Amniotic stem cell (primary cell): ENCODE measurements at regions not wholly inside any gene's neighbourhood (a gene's known extent, or its start where the extent isn't known, plus 50 kb on each side); places are given as distances from the start of the nearest gene placed in this dataset.

Source experiments
- DNase-seq: peaks from one replicate; lab custom pipeline; 2025; lab: John Stamatoyannopoulos, UW

DNA sequence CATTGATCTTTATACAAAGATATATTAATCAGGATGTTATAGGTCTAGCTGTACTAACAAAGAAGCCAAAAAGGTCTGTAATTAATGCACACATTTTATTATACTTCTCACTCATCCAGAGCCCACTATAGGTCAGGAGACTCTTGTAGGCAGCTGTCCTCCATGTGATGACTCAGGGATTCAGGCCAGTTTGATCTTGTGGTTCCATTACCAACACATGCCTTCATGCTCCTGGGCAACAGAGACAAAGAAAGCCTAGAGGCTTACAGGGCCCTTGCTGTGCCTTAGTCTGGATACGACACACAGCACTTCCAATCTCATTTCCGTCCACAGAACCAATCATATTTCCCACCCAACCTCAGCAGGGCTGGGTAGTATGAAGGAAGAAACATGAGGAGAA lies 150.3 kb upstream of the NCAM1 start:
- DNase-seq = no peak

DNA sequence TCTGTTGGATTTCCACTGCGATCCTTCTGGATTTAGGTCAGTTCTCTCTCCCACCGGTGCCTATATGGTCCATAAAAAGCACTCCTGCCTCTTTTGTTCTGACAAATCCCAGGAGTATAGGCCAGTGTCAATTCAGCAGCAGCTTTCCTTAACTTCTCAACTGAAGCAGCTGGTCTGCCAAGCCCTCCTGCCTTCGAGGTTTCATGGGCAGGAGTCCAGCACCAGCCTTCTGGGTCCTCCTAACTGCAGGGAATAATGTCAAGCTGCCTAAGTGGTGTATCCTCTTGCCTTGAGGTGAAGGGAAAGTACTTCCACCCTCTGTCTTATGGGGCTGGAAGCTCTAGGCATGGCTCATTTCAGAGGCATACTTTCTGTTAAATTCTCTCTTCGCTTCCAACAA lies 149.4 kb upstream of the NCAM1 start:
- DNase-seq = no peak

DNA sequence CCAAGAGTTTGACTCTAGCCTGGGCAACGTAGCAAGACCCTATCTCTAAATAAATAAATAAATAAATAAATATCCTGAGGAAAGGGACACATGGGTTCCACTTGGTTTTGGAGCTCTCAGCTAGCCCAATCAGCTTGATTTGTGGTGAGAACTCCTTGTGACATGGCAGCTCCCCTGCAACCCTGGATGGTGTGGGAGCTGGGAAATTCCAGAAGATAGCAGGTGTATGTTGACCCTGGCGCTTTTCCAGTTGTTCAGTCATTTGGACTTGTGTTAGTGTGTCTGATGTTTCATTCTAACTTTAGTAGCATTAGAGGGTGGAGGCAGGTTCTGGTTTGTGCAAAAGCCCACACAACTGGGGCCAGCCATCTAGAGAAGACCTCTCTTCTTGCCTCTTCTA lies 148.5 kb upstream of the NCAM1 start:
- no peak for DNase-seq

DNA sequence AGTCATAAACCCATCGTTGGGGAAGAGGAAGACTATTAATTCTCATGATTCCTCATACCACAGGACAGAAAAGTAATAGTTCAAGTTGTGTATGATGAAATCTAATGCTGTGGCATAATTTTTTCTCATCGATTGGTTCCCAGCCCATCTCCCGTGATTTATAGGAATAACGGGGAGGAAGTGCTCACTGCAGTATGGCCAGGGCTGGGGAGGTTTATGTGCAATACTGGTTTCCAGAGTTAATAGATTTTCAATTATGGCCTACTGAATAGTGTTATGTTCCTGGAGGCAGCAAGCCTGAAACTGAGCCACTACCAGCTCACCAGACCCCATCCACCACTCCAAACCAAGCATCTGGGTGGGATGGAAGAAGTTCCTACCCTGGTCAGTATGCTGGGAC lies 147.1 kb upstream of the NCAM1 start:
- no peak for DNase-seq

DNA sequence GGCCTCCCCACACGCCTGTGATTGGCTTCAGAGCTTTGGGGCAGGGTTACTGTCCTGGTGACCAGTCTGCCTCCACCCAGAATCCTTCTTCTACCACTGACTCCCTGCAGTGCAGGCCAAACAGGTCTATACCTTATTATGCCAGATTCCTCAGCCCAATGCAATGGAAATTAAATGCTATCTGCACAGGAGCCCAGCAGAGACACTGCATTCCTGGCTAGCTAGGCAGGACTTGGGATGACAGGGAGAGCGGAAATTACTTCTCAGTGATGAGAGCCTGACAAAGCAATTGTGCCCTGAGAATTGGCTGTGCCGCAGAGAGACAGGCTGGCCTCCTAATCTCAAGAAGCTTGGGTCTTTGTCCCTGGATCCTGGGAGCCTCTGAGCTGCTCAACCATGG lies 143.8 kb upstream of the NCAM1 start:
- DNase-seq = no peak

DNA sequence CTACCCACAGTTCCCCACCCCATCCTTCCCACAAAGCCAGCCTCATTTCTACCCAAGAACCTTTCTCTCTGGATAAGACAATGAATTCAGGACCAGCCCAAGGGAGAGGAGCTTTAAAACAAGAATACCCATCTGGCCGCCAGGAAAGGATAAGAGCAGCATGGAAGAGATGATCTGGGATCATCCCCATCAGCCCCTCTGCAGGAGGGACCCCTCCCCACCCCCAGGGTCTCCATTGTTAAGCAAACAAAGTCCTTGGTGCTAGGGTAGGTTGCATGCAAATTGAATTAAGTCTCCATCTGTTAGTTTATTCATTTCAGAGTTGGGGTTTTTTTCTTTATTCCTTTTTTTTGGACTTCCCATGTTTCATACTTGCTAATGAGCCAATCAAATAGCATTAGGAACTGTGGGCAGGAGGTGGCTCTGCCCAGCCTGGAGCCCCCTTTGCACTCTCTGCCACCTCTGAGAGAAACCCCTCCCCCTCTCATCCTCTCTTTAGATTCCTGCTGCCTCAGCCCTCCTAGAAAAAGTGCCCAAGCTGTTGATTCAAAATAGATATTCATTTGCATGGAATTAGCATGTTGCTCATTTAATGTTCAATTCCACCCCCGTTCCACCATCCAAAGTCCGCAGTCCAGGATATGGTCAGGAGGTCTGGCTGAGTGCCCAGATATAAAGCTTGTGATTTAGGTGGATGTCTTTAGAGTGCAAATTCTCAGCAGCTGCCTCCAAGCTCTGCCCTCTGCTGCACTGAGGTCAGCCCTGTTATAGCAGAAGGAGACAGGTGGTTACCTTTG lies 138.5 kb upstream of the NCAM1 start:
- no peak for DNase-seq

DNA sequence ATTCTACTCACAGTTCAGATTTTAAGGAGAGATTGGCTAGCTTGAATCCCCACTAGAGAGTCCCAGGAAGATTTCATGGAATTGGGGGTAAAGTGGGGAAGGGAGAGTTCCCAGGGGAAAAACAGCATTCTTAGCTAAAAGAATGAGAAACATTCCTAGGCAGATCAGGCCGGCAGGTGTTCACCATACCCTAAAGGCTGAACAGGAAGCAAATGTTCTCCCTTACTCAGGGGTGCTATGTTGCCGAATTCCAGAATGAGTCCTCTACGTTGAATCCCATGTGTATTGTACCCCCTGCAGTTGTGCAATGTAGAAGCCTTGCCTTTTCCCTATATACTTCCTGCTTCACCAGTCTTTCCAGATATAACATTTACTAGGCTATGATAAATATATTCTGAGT lies 135.2 kb upstream of the NCAM1 start:
- DNase-seq = no peak

DNA sequence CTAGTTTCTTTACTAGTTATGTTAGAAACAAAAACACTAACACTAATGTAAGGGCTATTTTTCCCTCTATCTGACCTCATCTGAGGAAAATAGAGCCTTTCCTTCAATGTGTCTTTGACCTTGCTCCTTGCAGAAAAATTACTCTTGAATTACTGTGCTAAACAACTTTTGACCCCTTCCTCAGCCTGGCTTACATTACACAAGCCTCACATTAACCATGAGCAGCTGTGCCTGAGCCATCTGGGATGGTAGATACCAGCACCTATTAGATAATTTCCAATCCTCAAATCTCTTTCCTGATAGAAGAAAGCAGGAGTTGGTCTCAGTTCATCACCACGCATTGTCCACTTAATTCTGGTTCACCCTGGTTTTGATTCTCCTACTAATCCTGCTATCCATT lies 134.4 kb upstream of the NCAM1 start:
- DNase-seq = no peak

DNA sequence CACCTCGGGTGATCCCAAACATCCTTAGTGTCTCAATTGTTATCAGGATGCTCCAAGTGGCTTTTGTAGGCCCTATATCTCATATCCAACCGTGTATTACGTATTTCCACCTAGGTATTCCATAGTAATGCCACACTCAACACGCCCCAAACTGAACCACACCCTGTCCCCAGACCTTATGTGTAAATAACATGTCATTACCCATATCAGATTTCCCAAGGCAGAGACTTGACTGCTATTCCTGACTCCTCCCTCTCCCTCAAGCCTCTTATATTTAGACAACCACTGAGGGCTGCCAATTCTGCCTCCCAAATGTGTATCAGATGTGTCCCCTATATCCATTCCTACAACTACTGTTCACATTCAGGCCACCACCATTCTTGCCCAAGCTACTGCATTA lies 132.8 kb upstream of the NCAM1 start:
- DNase-seq = no peak

DNA sequence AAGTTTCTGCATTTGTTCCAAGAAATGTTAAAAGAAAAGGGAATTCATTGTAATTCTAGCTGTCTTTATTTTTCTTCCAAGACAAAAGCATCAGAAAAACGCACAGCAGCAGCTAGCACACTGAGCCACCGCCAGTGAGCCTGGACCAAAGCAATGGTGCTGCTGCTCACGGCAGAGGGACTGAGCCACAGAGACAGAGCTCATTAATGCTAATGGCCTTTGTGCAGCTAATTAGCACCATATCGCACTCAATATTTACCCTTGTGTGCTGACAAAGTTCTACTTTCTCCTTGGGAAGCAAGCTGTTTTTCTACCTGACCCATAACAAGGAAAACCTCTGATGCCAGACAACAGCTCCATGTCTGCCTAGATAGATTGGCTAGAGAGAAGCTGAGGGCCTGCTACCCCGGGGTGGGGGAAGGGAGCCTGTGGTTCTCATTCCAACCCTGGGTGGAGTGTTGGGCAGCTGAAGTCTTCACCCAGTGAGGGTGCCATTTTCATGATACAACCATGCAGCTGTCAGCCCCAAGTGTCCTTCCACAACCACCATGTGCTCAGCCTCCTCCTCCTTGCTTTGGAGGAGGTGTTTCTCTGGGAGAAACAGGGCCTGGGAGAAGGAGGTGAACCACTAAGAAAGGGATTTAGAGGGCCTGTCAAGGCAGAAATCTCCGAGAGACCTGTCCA lies 131.1 kb upstream of the NCAM1 start:
- no peak for DNase-seq

DNA sequence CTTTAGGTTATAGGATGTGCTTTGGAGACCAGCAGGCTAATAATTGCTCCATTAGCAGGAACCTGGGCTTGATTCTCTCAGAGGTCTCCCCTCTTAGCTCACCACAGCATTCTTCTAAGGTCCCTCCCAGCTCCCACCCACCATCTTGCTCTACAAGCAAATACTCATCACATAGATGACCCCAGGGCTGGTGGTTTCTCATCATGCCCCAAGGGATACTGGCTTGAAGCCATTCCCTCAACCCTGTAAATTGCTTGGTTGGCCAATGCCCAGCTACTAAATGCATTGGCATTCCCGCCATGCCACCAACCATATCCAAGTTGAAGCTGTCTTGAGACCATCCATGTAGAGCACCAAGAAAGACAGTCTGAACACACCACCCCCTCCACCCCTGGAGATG lies 130.2 kb upstream of the NCAM1 start:
- DNase-seq = no peak

DNA sequence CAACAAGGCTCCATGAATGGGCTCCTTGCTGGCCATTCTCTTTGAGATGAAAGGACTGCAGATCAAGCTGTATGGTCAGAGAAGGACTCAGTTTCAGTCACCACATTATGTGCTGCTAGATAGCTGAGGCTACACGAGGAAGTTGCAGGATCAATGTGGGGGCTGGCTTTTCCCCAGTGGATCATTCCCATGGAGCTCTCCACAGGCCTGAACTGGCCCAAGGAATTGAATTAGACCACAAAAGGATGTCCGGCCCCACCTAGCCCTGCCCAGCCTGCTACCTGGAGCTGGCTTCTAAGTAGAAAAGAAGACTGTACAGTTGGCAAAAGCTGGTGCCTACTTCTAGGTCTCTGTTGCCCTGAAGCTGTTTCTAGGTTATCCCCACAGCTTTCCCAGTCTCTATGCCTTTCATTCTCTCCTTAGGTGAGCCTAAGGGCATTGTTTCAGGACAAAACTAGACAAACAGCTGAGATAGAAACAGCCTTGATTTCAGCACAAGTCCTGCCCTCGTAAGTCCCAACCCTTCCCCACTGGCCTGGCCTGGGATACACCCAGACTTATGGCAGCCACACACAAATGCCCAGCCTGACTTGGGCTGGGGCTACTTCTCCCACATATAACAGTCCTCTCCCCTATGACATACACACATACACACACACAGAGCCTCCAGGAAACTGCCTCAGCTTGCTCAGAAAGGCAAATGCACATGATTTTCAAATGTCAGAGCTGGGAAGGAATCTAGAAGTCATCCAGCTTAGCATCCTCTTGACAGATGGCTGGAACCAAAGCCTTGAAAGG lies 129.1 kb upstream of the NCAM1 start:
- no peak for DNase-seq

DNA sequence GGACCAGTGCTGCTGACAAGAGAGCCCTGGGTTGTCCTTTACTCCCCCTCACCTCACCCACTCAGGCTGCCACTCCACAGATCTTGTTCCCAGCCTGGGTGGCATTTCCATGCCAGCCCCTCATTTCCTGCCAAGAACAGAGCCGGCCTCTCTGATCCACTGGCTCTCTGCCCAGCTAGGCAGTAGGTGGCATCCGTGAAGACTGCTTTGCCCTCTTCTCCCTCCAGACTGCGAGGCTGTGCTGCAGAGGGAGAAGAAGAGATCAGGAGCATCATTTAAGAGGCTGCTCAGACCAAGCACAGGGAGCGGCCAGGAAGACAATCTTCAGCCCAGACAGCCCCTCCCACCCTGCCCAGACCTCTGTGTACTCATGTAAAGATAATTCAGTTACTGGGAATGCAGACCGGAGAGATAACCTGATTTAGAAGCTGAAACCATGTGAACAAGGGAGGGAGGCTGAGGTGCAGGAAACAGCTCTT lies 126.9 kb upstream of the NCAM1 start:
- no peak for DNase-seq

DNA sequence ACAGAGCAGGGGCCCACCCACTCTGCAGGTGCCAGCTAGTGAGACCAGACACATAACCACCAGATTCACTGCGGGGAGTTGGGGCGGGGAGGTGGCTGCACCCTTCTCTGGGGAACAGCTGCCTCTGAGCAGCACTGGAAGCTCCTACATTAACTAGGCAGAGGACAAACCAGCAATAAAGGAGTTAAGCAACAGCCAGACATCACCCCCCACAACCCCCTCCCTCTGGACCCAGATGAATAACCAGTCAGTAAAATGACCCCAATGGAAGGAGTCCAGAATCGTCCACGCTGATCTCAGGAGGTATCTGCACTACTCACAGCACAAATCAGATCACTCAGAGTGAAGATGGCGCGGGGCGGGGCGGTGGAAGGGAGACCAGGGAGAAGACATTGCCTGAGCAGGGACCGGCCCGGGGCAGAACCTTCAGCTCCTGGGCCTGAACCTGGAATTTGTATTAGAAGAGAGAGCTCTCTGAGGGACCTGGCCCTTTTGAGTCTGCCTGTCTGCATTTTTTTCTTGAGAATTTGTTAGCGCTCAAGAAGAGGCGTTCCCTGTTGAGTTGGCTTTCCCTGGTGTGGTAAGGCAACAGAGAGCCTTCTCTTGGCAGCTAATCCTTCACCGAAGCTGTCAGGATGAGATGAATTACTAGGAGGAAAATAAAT lies 125.5 kb upstream of the NCAM1 start:
- DNase-seq = no peak

DNA sequence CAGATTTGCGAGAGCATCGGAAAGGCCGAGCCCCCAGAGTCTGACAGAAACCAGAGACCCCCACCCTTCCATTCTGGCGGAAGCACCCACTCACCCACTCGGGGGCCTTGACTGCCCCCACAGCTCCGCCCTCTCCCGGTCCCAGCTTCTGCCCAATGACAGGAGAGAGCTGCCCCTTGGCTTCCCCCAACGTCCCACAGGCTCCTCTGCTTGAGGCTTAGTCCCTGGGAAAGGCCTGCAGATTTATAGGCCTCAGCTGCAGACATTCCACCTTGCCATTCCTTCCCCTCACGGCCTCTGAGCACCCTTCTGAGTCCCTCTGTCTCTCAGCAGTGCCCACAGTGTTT lies 125.0 kb upstream of the NCAM1 start:
- DNase-seq = no peak

DNA sequence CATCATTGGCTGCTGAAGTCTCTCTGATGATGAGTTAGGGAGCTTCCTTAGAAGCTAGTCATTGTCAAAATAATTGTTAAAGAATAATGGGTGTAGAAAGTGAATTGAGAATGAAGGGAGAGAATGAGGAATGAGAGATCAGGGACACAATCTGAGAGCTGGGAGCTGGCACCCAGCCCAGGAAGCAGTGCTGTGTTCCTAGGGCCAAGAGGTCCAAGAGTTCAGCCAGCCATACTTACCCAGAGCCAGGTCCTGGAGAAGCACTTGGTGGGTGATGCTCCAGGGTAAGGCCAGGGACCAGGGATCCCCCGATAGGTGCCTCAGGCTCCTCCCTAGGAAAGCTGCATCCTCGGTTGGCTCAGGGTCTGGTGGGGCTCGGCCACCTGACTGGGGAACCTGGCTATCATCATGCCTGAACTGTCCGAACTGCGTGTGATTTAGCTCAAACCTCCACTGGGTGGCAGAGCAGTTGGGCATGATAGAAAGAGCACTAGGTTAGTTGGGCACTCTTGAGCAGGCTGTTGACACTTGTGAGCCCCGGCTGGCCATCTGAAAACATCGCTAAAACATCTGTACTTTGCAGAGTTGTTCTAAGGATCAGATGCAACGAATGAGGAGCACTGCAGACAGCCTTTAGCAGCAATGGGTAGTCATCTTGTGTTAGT lies 123.9 kb upstream of the NCAM1 start:
- DNase-seq = no peak

DNA sequence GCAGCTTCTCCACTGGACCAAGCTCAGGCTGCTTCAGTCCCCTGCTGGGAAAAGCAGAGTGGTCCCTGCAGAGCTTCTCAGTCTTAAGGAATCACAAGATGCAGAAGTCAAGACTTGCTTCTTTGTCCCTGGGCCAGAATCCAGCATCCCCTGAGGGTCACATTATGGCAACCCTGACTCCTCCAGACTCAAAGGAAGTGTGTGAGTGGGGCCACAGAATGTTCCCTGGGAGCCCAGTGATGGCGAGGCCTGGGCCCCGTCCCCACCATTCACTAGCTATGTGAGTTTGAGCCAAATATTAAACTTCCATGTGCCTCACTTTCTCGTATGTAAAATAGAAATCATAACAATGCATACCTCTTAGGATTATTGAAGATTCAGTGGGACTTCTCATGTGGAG lies 122.2 kb upstream of the NCAM1 start:
- no peak for DNase-seq

DNA sequence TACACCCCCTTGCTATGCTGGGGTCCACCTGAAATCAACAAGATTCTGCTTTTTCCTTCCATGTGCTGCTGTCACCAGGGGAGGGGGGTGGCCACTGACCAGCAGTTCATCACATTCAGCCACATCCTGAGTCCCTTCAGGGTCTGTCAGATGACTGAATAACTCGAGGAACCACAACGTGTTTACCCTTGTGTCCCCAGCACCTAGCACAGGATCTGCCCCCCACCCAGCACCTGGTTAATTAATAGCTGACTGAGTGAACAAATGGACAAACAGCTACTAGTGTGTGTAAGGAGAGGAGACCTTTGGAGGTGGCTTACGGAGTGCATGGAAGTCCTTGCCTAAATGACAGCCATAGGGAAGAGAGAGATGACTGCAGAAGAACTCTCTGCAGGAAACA lies 119.5 kb upstream of the NCAM1 start:
- no peak for DNase-seq

DNA sequence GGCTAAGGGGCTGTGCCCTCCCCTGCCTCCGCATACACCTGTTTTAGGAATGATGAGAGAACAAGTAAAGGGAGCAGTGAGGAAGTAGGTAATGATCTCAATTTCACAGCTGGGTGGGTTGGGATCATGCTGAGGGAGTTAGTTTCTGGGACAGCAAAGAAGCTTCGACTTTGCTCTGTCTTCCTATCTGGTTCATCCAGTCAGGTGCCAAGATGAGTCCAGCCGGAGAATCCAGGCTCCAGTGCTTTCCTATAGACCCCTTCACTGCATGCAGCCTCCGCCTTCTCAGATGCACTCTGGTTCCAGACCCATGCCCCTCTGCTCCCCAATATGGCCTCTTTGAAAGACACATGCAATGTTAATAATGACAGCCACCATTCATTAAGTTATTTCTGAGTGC lies 119.1 kb upstream of the NCAM1 start:
- DNase-seq = no peak

DNA sequence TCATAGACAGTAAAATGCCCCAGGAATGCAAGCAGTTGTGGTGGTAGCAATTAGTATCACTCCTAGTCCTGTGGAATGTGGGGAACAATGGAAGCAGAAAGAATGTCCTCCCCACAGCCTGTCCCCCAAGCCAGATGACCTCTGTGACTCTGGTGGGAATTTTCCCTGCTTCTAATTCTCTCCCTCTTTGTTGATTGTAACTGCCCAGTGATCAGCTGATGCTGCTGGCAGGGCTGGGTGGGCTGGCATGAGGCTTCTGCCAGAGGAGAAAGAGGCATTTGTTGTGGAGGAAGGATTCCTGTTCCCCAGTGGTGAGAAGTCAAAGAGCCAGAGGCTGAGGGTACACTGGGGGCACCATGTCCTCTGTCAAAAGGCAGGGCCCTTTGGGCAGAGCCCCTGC lies 116.7 kb upstream of the NCAM1 start:
- DNase-seq = no peak

DNA sequence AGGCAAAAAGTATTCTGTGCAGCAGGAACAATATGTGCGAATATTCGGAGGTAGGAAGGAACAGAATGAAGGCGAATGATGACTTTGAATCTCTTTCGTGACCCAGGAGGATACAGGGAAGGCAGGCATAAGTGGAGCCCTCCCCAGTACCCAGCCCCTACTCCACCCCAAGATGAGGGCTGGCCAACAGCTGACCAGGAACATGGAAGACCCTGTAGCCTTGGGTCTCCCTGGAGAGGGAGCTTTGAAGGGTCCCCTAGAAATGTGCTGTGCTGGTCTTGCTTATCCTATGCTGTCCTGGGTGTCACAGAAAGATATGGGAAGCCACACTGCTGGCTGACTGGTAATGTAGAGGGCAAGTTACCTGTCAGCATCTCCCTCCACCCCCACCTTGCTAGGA lies 113.7 kb upstream of the NCAM1 start:
- no peak for DNase-seq
